Fibroblast of the aortic adventitia (primary cell): ENCODE measurements at regions not wholly inside any gene's neighbourhood (a gene's known extent, or its start where the extent isn't known, plus 50 kb on each side); places are given as distances from the start of the nearest gene placed in this dataset.

ENCODE experiments used
- DNase-seq: peaks from one replicate; pipeline ENCODE4 v3.0.0-alpha.2; 2010; ENCODE audit warnings: low read depth
- H3K4me3 ChIP-seq: 2 replicates; pipeline ENCODE4 v1.5.1; 2011; ENCODE audit warnings: low read depth, mild to moderate bottlenecking, control low read depth, low read length, moderate library complexity
- TF ChIP-seq, protein P1 (sequence below): IDR thresholded peaks from 2 replicates; pipeline ENCODE4 v1.5.1; 2011; ENCODE audit warnings: mild to moderate bottlenecking, low read length, control low read depth, inconsistent platforms; ENCODE audit not compliant: insufficient read depth

DNA sequence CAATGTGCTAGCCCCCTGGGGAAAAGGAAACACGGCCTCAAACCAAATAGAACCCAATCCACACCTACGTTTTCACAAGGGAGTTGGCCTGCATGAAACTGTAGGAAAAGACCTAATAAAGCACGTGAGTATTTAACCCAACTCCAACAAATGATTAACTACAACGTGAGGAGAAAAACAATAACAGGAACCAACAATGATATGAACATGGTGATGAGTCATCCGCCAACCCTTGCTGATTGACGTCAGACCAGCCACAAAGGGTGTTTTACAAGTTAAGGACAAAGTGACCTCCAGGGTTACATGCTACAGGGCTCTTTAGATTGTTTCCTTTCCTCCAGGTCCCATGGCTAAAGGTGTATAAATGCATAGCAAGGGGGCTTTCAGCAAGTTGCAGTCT, 460.5 kb downstream of the COG6 start:
- H3K4me3 ChIP-seq: no peak overlapping the region
- TF ChIP-seq, protein P1, sequence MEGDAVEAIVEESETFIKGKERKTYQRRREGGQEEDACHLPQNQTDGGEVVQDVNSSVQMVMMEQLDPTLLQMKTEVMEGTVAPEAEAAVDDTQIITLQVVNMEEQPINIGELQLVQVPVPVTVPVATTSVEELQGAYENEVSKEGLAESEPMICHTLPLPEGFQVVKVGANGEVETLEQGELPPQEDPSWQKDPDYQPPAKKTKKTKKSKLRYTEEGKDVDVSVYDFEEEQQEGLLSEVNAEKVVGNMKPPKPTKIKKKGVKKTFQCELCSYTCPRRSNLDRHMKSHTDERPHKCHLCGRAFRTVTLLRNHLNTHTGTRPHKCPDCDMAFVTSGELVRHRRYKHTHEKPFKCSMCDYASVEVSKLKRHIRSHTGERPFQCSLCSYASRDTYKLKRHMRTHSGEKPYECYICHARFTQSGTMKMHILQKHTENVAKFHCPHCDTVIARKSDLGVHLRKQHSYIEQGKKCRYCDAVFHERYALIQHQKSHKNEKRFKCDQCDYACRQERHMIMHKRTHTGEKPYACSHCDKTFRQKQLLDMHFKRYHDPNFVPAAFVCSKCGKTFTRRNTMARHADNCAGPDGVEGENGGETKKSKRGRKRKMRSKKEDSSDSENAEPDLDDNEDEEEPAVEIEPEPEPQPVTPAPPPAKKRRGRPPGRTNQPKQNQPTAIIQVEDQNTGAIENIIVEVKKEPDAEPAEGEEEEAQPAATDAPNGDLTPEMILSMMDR: no peak
- peak; percentile 84 for DNase-seq

DNA sequence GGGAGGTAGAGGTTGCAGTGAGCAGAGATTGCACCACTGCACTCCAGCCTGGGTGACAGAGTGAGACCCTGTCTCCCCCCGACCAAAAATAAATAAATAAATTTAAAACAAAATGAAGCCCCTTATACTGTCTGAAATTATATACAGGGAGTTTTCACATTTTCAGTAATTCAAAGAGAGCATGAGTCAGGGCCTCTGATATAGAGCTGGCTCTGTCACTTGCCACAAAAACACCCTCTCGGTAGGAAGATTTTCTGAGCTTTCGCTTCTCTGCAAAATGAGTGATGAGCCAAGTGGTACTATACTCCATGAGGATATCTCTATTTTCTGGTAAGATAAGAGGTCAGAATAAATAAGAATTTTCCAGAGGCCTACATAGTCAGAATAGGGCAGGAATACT, 462.9 kb downstream of the COG6 start:
- DNase-seq: no peak
- no peak overlapping the region for H3K4me3 ChIP-seq
- TF ChIP-seq, protein P1: no peak

DNA sequence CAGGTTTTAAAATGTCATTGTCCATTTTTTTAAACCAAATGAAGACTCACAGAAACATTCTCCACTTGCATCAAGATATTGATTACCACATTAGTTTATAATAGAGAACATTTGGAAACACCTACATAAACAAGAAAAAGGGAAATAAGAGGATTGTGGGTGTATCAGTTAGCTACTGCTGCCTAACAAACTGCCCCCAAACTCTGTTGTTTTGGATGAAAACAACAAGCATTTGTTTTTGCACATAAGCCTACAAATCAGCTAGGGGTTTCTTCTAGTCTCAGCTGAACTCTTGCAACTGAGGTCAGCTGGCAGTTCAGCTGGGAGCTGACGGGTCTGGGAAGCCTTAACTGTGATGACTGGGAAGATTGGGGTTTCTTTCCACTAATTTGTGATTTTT, 464.4 kb downstream of the COG6 start:
- TF ChIP-seq, protein P1: no peak
- no peak overlapping the region for H3K4me3 ChIP-seq
- DNase-seq: no peak

DNA sequence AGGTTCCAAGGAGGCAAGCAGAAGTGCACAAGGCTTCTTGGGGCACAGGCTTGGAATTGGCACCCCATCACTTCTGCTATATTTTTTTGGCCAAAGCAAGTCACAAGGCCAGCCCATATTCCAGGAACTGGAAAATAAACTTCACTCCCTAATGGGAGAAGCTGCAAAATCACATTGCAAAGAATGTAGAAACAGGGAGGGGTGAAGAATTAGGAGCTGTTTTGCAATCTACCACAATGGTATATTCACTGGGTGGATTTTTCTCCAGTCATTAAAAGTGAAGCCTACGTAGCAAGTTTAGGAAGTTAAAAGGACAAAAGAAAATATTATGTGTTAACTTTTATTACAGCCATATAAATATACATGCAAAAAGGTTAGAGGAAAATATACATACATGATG, 464.8 kb downstream of the COG6 start:
- peak; percentile 83 for DNase-seq
- TF ChIP-seq, protein P1: no peak
- H3K4me3 ChIP-seq: no peak overlapping the region

DNA sequence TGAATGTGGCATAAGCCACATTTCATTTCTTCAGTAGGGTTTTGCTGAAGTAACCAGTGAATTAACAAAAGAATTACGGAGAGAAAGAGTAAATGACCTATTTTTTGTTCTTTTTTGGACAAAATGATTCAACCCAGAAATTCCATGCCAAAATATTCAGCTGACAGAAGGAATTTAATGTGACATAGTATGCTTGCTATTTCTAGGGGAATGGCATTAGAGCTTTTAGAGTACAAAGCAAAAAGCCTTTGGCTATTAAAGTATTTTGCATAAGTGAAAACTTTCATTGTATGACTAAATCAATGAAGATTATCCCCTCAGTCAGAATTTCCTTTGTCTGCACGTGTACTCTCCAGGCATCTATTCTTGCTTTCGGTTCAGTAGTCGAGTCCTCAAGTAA, 465.3 kb downstream of the COG6 start:
- TF ChIP-seq, protein P1: no peak
- peak; percentile 84 for DNase-seq
- no peak overlapping the region for H3K4me3 ChIP-seq

DNA sequence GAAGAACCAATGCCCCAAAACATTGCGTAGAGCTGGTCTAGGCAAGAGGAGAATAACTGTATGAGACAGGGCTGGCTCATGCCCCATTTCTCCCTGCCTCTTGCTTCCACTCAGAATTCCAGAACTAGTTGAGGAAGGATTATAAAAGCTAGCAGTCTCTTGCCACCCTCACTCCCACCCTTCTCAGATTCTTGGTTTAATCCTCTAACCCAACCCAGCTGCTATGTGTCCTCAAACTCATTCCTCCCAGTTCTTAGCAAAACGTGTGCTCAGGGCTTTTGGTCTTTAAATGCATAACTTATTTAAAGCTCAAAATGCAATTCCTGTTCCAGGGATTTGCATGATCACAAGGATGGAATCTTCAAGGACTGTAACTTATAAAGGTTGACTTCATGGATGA, 466.3 kb downstream of the COG6 start:
- TF ChIP-seq, protein P1: no peak
- no peak overlapping the region for H3K4me3 ChIP-seq
- no peak for DNase-seq

DNA sequence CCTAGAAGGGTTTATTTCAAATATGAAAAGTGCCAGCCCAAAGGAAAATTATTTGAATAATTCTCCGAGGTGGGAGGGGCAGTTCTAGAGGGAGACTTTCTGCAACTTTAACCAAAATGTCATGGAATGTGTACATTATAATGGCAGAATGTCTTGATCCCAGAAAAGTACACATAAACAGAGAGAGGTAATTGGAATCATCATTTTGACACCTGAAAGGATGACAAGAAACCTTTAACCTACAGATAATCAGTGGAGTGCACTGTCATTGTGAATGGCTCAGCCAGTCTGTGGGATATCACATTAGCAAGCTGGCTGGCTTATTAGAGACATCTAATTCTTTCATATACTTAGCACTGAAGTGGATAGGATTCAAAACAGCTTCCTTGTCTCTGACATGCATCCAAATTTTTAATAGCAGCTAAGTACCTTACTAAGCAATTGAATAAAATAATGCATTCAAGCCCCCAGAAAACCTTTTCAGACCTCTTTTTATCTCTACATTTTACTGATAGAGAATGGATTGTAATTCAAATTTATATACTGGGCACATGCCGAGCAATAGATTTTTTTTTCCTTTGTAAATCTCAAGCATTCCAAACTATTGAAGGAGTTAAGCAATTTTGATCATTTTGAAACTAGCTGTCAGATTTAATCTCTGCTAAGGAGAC, 468.6 kb downstream of the COG6 start:
- no peak for DNase-seq
- TF ChIP-seq, protein P1: no peak
- H3K4me3 ChIP-seq: no peak overlapping the region
